ENCODE measurements at regions not wholly inside any gene's neighbourhood (a gene's known extent, or its start where the extent isn't known, plus 50 kb on each side); places are given as distances from the start of the nearest gene placed in this dataset.

DNA sequence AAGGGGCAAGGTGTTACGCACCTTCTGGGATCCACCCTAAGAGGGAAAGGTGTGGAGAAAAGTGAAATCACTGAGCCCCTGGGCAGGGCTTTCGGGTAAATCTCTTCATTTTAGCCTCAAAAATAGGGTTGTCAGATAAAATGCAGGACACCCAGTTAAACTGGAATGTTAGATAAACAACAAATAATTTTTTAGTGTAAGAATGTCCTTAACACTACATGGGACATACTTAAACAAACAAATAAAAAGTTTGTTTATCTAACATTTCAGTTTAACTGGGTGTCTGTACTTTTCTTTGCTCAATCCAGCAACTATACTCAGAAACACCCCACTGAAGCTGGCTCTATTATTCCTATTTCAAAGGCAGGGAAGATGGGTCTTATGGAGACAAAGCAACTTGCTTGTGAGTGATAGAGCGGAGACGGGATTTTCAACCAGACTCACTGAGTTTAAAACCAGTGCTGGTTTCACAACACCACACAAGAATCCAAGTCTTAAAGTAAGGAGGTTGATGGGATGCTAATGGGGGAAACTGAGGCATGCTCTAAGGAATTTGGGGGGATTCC, 144.8 kb upstream of the RBPJ start:
- Histone ChIP-seq H4K5ac (ENCODE audit: insufficient read length, low read depth, low read length) (no peak overlapping the region), H2BK20ac (ENCODE audit: low read length) (no peak overlapping the region), H3K14ac (ENCODE audit: insufficient read length) (no peak overlapping the region), H3K4me1 (replicated peaks in 1 of 4; ENCODE audit: control insufficient read depth in 3 of 4, insufficient read depth in 4 of 4, low read length in 3 of 4) (peaks cover 0 to 4% (median 3%) of the 10 kb centered on the region in 4 experiments; a peak in 2 of 7 replicates), H3K79me2 (ENCODE audit: control insufficient read depth in 1 of 2, insufficient read depth in 2 of 2, low read length in 2 of 2) (no peaks in the 10 kb centered on the region), H2BK5ac (ENCODE audit: low read depth, low read length) (no peak overlapping the region), H3K4me3 (ENCODE audit: extremely low read depth in 1 of 4, insufficient read depth in 2 of 4, low read depth in 3 of 4, low read length in 4 of 4) (no peak overlapping the region), H2AK5ac (ENCODE audit: low read depth, low read length) (no peak overlapping the region), H4K91ac (replicated peaks; ENCODE audit: insufficient read length, low read length) (no peak overlapping the region), H4K8ac (ENCODE audit: extremely low read depth, insufficient read depth, low read length) (no peak overlapping the region), H3K56ac (replicated peaks; ENCODE audit: insufficient read length, low read depth, low read length) (no peak overlapping the region), H3K27me3 (replicated peaks in 1 of 4; ENCODE audit: control insufficient read depth in 3 of 4, extremely low read depth in 1 of 4, insufficient read depth in 3 of 4, low read length in 3 of 4) (no peaks in the 10 kb centered on the region; a peak in 1 of 7 replicates), H4K20me1 (replicated peaks in 1 of 2; ENCODE audit: control insufficient read depth in 1 of 2, insufficient read depth in 2 of 2, low read length in 2 of 2) (no peaks in the 10 kb centered on the region), H3K79me1 (ENCODE audit: low read depth, low read length) (no peaks in the 10 kb centered on the region), H2AFZ (ENCODE audit: low read length) (no peak overlapping the region), H3K27ac (ENCODE audit: low read depth, low read length) (no peak overlapping the region), H3K4ac (replicated peaks; ENCODE audit: insufficient read length, low read depth, low read length) (no peak overlapping the region), H2BK12ac (ENCODE audit: low read depth, low read length) (no peak overlapping the region), H3K18ac (ENCODE audit: extremely low read depth, low read length) (no peak overlapping the region), H3K9me3 (ENCODE audit: insufficient read depth in 2 of 2, low read depth in 1 of 2, low read length in 1 of 2) (no peaks in the 10 kb centered on the region), H3K9ac (replicated peaks in 1 of 4; ENCODE audit: extremely low read depth in 1 of 4, low read depth in 3 of 4, low read length in 3 of 4) (no peak overlapping the region), H2BK120ac (replicated peaks; ENCODE audit: low read depth, low read length) (no peak overlapping the region), H3K36me3 (ENCODE audit: control insufficient read depth in 2 of 4, insufficient read depth in 4 of 4, low read length in 3 of 4) (no peaks in the 10 kb centered on the region), H3K23me2 (ENCODE audit: low read depth, low read length) (no peaks in the 10 kb centered on the region), H2BK15ac (ENCODE audit: low read length) (no peak overlapping the region), H3K23ac (ENCODE audit: insufficient read length) (no peak overlapping the region), H3K4me2 (ENCODE audit: insufficient read depth in 1 of 2, low read depth in 2 of 2, low read length in 2 of 2) (no peak overlapping the region)
- TF ChIP-seq, protein P1, sequence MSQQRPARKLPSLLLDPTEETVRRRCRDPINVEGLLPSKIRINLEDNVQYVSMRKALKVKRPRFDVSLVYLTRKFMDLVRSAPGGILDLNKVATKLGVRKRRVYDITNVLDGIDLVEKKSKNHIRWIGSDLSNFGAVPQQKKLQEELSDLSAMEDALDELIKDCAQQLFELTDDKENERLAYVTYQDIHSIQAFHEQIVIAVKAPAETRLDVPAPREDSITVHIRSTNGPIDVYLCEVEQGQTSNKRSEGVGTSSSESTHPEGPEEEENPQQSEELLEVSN (IDR thresholded peaks at IDR 0.05), result no peak
- TF ChIP-seq SIX5 (IDR thresholded peaks at IDR 0.05; ENCODE audit: low read depth, low read length) (no peak), SP4 (IDR thresholded peaks at IDR 0.05; ENCODE audit: low read length) (no peak), RFX5 (IDR thresholded peaks at IDR 0.05; ENCODE audit: borderline replicate concordance, low read depth, low read length) (no peak)
- POLR2A ChIA-PET (ENCODE audit: partially characterized antibody), result no interaction called here
- WGBS, 2 experiments (ENCODE audit: extremely low coverage in 1 of 2, insufficient coverage in 1 of 2, insufficient read length in 1 of 2, insufficient replicate concordance in 2 of 2, low coverage in 1 of 2, low lambda C conversion rate in 2 of 2, missing lambda C conversion rate in 1 of 2), result 88% methylated on average over 4 of the region's 4 CpGs; no CpG with 5 or more reads in 1 of the 2 experiments
- DNase-seq (ENCODE audit: low read depth in 1 of 2, low spot score in 2 of 2), result no peak
- FAIRE-seq, result no peak
- CTCF ChIA-PET (ENCODE audit: partially characterized antibody), result interaction anchor here (0.8 to 1.3 kb wide), 2 partner anchors 15 to 190 kb away, joined by 3 read pairs; no protein-coding TSS in a partner anchor

Data from H1 (cell line).